ENCODE measurements at regions not wholly inside any gene's neighbourhood (a gene's known extent, or its start where the extent isn't known, plus 50 kb on each side); places are given as distances from the start of the nearest gene placed in this dataset.

GRCh38 chr13:20285530-20285929, 53.4 kb upstream of the GJB6 start:
- no peak overlapping the region for H3K4me2 ChIP-seq (ENCODE audit: extremely low read depth, insufficient read depth, low read length)
- H3K4me1 ChIP-seq (ENCODE audit: control insufficient read depth, extremely low read depth, insufficient read depth, low read length), result no peaks in the 10 kb centered on the region
- no peak overlapping the region for H3K9ac ChIP-seq (ENCODE audit: insufficient read depth, low read length)
- H4K20me1 ChIP-seq (ENCODE audit: control insufficient read depth, extremely low read depth, insufficient read depth, low read length), result no peaks in the 10 kb centered on the region
- no peak for TF ChIP-seq EZH2 (IDR thresholded peaks at IDR 0.05; ENCODE audit: low read length, missing control alignments)
- TF ChIP-seq, protein P1, sequence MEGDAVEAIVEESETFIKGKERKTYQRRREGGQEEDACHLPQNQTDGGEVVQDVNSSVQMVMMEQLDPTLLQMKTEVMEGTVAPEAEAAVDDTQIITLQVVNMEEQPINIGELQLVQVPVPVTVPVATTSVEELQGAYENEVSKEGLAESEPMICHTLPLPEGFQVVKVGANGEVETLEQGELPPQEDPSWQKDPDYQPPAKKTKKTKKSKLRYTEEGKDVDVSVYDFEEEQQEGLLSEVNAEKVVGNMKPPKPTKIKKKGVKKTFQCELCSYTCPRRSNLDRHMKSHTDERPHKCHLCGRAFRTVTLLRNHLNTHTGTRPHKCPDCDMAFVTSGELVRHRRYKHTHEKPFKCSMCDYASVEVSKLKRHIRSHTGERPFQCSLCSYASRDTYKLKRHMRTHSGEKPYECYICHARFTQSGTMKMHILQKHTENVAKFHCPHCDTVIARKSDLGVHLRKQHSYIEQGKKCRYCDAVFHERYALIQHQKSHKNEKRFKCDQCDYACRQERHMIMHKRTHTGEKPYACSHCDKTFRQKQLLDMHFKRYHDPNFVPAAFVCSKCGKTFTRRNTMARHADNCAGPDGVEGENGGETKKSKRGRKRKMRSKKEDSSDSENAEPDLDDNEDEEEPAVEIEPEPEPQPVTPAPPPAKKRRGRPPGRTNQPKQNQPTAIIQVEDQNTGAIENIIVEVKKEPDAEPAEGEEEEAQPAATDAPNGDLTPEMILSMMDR (conservative IDR thresholded peaks at IDR 0.05 in 1 of 2, IDR thresholded peaks at IDR 0.05 in 1 of 2; ENCODE audit: low read depth in 1 of 2, low read length in 2 of 2), result no peak
- H3K27me3 ChIP-seq (ENCODE audit: control insufficient read depth, insufficient read depth, low read length), result no peaks in the 10 kb centered on the region
- H3K9me3 ChIP-seq (ENCODE audit: control insufficient read depth, insufficient read depth, low read depth, low read length), result no peaks in the 10 kb centered on the region
- no peak overlapping the region for H3K4me3 ChIP-seq (replicated peaks in 1 of 4; ENCODE audit: control extremely low read depth in 1 of 4, insufficient read depth in 1 of 4, low read depth in 3 of 4, low read length in 4 of 4)
- no peak for DNase-seq (ENCODE audit: low read depth in 2 of 2)
- H3K36me3 ChIP-seq (ENCODE audit: control insufficient read depth, insufficient read depth, low read length), result no peaks in the 10 kb centered on the region
- no peak overlapping the region for H3K27ac ChIP-seq (ENCODE audit: insufficient read depth, low read length)
- no peaks in the 10 kb centered on the region for H3K79me2 ChIP-seq (ENCODE audit: control insufficient read depth, insufficient read depth, low read length)
- H2AFZ ChIP-seq (ENCODE audit: low read length), result no peak overlapping the region
